ENCODE measurements at regions not wholly inside any gene's neighbourhood (a gene's known extent, or its start where the extent isn't known, plus 50 kb on each side); places are given as distances from the start of the nearest gene placed in this dataset.

GRCh38 chr5:114153833-114154232 lies 208.0 kb upstream of the KCNN2 start:
- no peak overlapping the region for H3K27ac Mint-ChIP-seq (ENCODE audit: low read depth, unreplicated experiment)
- peaks cover 28% of the 10 kb centered on the region for H3K9me3 Mint-ChIP-seq (ENCODE audit: unreplicated experiment)
- H3K27me3 Mint-ChIP-seq (ENCODE audit: insufficient read depth, unreplicated experiment), result no peaks in the 10 kb centered on the region
- intact Hi-C loops (cut with micrococcal nuclease), result no loop called here
- DNase-seq (ENCODE audit: unreplicated experiment), result no peak
- no TSS peak for BruUV-seq (replicated peaks)
- TF ChIP-seq, protein P1, sequence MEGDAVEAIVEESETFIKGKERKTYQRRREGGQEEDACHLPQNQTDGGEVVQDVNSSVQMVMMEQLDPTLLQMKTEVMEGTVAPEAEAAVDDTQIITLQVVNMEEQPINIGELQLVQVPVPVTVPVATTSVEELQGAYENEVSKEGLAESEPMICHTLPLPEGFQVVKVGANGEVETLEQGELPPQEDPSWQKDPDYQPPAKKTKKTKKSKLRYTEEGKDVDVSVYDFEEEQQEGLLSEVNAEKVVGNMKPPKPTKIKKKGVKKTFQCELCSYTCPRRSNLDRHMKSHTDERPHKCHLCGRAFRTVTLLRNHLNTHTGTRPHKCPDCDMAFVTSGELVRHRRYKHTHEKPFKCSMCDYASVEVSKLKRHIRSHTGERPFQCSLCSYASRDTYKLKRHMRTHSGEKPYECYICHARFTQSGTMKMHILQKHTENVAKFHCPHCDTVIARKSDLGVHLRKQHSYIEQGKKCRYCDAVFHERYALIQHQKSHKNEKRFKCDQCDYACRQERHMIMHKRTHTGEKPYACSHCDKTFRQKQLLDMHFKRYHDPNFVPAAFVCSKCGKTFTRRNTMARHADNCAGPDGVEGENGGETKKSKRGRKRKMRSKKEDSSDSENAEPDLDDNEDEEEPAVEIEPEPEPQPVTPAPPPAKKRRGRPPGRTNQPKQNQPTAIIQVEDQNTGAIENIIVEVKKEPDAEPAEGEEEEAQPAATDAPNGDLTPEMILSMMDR (IDR thresholded peaks at IDR 0.05; ENCODE audit: unreplicated experiment), result no peak
- POLR2A ChIA-PET, result no interaction called here
- H3K4me3 Mint-ChIP-seq (ENCODE audit: unreplicated experiment), result no peak overlapping the region
- no peaks in the 10 kb centered on the region for H3K36me3 Mint-ChIP-seq (ENCODE audit: insufficient read depth, unreplicated experiment)
- CTCF ChIA-PET, result interaction anchor here (0.6 kb wide), 1 partner anchor 638 kb away, joined by 3 read pairs; no protein-coding TSS in a partner anchor
- no peaks in the 10 kb centered on the region for H3K4me1 Mint-ChIP-seq (ENCODE audit: insufficient read depth, unreplicated experiment)

DNA sequence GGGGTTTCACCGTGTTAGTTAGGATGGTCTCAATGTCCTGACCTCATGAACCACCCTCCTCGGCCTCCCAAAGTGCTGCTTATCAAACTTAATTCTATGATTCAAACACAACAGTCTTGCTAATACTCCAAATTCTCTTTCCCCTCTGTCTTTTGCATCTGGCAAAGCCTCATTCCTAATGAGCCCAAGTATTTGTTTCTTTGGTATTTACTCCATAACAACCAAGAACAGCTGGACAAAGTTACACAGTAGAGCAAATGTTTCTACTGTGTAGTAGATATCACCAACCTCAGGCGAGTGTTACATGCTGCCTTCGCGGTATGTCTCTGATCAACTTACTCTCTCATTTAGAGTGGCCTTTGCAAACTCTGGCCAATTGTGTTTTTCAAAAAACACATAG lies 195.8 kb upstream of the KCNN2 start:
- DNase-seq (ENCODE audit: unreplicated experiment), result no peak
- Mint-ChIP-seq H3K9me3 (ENCODE audit: unreplicated experiment) (peaks cover 18% of the 10 kb centered on the region), H3K27ac (ENCODE audit: low read depth, unreplicated experiment) (no peak overlapping the region), H3K4me1 (ENCODE audit: insufficient read depth, unreplicated experiment) (no peaks in the 10 kb centered on the region), H3K27me3 (ENCODE audit: insufficient read depth, unreplicated experiment) (no peaks in the 10 kb centered on the region), H3K4me3 (ENCODE audit: unreplicated experiment) (no peak overlapping the region), H3K36me3 (ENCODE audit: insufficient read depth, unreplicated experiment) (no peaks in the 10 kb centered on the region)
- CTCF ChIA-PET, result no interaction called here
- POLR2A ChIA-PET, result no interaction called here
- intact Hi-C loops (cut with micrococcal nuclease), result no loop called here
- BruUV-seq (replicated peaks), result no TSS peak
- TF ChIP-seq, protein P1 (IDR thresholded peaks at IDR 0.05; ENCODE audit: unreplicated experiment), result no peak

- Mint-ChIP-seq H3K27ac (ENCODE audit: low read depth, unreplicated experiment) (no peak overlapping the region), H3K4me1 (ENCODE audit: insufficient read depth, unreplicated experiment) (no peaks in the 10 kb centered on the region), H3K36me3 (ENCODE audit: insufficient read depth, unreplicated experiment) (no peaks in the 10 kb centered on the region), H3K27me3 (ENCODE audit: insufficient read depth, unreplicated experiment) (no peaks in the 10 kb centered on the region), H3K9me3 (ENCODE audit: unreplicated experiment) (peaks cover 9% of the 10 kb centered on the region), H3K4me3 (ENCODE audit: unreplicated experiment) (no peak overlapping the region)
- BruUV-seq (replicated peaks), result no TSS peak
- intact Hi-C loops (cut with micrococcal nuclease), result no loop called here
- ChIA-PET POLR2A (no interaction called here), CTCF (interaction anchor here (0.7 kb wide), 1 partner anchor 59 kb away, joined by 5 read pairs; no protein-coding TSS in a partner anchor)
- TF ChIP-seq, protein P1 (IDR thresholded peaks at IDR 0.05; ENCODE audit: unreplicated experiment), result no peak
- DNase-seq (ENCODE audit: unreplicated experiment), result no peak
Observed at GRCh38 chr5:114174131-114174530, 187.7 kb upstream of the KCNN2 start.

- TF ChIP-seq, protein P1 (IDR thresholded peaks at IDR 0.05; ENCODE audit: unreplicated experiment), result no peak
- no TSS peak for BruUV-seq (replicated peaks)
Observed at GRCh38 chr5:114174837-114175236, 187.0 kb upstream of the KCNN2 start.

More at GRCh38 chr5:114174837-114175236, 187.0 kb upstream of the KCNN2 start:
- peaks cover 7% of the 10 kb centered on the region for H3K9me3 Mint-ChIP-seq (ENCODE audit: unreplicated experiment)
- ChIA-PET CTCF (no interaction called here), POLR2A (no interaction called here)
- intact Hi-C loops (cut with micrococcal nuclease), result no loop called here
- H3K4me1 Mint-ChIP-seq (ENCODE audit: insufficient read depth, unreplicated experiment), result no peaks in the 10 kb centered on the region
- H3K27ac Mint-ChIP-seq (ENCODE audit: low read depth, unreplicated experiment), result no peak overlapping the region
- no peaks in the 10 kb centered on the region for H3K27me3 Mint-ChIP-seq (ENCODE audit: insufficient read depth, unreplicated experiment)
- no peak for DNase-seq (ENCODE audit: unreplicated experiment)
- no peaks in the 10 kb centered on the region for H3K36me3 Mint-ChIP-seq (ENCODE audit: insufficient read depth, unreplicated experiment)
- no peak overlapping the region for H3K4me3 Mint-ChIP-seq (ENCODE audit: unreplicated experiment)
